ENCODE measurements at regions not wholly inside any gene's neighbourhood (a gene's known extent, or its start where the extent isn't known, plus 50 kb on each side); places are given as distances from the start of the nearest gene placed in this dataset.

GRCh38 chr2:173684896-173685459, 280.2 kb downstream of the SP3 start:
- Histone ChIP-seq H2AK5ac (ENCODE audit: low read depth, low read length) (no peak overlapping the region), H4K20me1 (replicated peaks in 1 of 2; ENCODE audit: control insufficient read depth in 1 of 2, insufficient read depth in 2 of 2, low read length in 2 of 2) (no peaks in the 10 kb centered on the region), H2BK120ac (replicated peaks; ENCODE audit: low read depth, low read length) (no peak overlapping the region), H4K5ac (ENCODE audit: insufficient read length, low read depth, low read length) (no peak overlapping the region), H3K4me1 (replicated peaks in 1 of 4; ENCODE audit: control insufficient read depth in 3 of 4, insufficient read depth in 4 of 4, low read length in 3 of 4) (no peaks in the 10 kb centered on the region), H3K14ac (ENCODE audit: insufficient read length) (no peak overlapping the region), H3K27ac (ENCODE audit: low read depth, low read length) (no peak overlapping the region), H2BK12ac (ENCODE audit: low read depth, low read length) (no peak overlapping the region), H3K4ac (replicated peaks; ENCODE audit: insufficient read length, low read depth, low read length) (no peak overlapping the region), H2BK5ac (ENCODE audit: low read depth, low read length) (no peak overlapping the region), H2BK20ac (ENCODE audit: low read length) (no peak overlapping the region), H3K56ac (replicated peaks; ENCODE audit: insufficient read length, low read depth, low read length) (no peak overlapping the region), H3K79me2 (ENCODE audit: control insufficient read depth in 1 of 2, insufficient read depth in 2 of 2, low read length in 2 of 2) (no peaks in the 10 kb centered on the region), H3K18ac (ENCODE audit: extremely low read depth, low read length) (no peak overlapping the region), H3K9me3 (ENCODE audit: insufficient read depth in 2 of 2, low read depth in 1 of 2, low read length in 1 of 2) (no peaks in the 10 kb centered on the region), H4K91ac (replicated peaks; ENCODE audit: insufficient read length, low read length) (no peak overlapping the region), H3K23ac (ENCODE audit: insufficient read length) (no peak overlapping the region), H3K4me2 (ENCODE audit: insufficient read depth in 1 of 2, low read depth in 2 of 2, low read length in 2 of 2) (no peak overlapping the region), H4K8ac (ENCODE audit: extremely low read depth, insufficient read depth, low read length) (no peak overlapping the region), H3K27me3 (replicated peaks in 1 of 4; ENCODE audit: control insufficient read depth in 3 of 4, extremely low read depth in 1 of 4, insufficient read depth in 3 of 4, low read length in 3 of 4) (no peaks in the 10 kb centered on the region), H3K4me3 (ENCODE audit: extremely low read depth in 1 of 4, insufficient read depth in 2 of 4, low read depth in 3 of 4, low read length in 4 of 4) (no peak overlapping the region), H3K36me3 (ENCODE audit: control insufficient read depth in 2 of 4, insufficient read depth in 4 of 4, low read length in 3 of 4) (no peaks in the 10 kb centered on the region), H3K9ac (replicated peaks in 1 of 4; ENCODE audit: extremely low read depth in 1 of 4, low read depth in 3 of 4, low read length in 3 of 4) (no peak overlapping the region), H3K23me2 (ENCODE audit: low read depth, low read length) (no peaks in the 10 kb centered on the region), H2AFZ (ENCODE audit: low read length) (no peak overlapping the region), H3K79me1 (ENCODE audit: low read depth, low read length) (no peaks in the 10 kb centered on the region), H2BK15ac (ENCODE audit: low read length) (no peak overlapping the region)
- WGBS, 2 experiments (ENCODE audit: extremely low coverage in 1 of 2, insufficient coverage in 1 of 2, insufficient read length in 1 of 2, insufficient replicate concordance in 2 of 2, low coverage in 1 of 2, low lambda C conversion rate in 2 of 2, missing lambda C conversion rate in 1 of 2): 88% methylated on average over 6 of the region's 6 CpGs; no CpG with 5 or more reads in 1 of the 2 experiments
- FAIRE-seq: no peak
- CTCF ChIA-PET (ENCODE audit: partially characterized antibody): no interaction called here
- no peak for DNase-seq (ENCODE audit: low read depth in 1 of 2, low spot score in 2 of 2)
- POLR2A ChIA-PET (ENCODE audit: partially characterized antibody): no interaction called here
- TF ChIP-seq HDAC6 (IDR thresholded peaks at IDR 0.05; ENCODE audit: low read depth, low read length) (no peak), RBBP5 (IDR thresholded peaks at IDR 0.05; ENCODE audit: borderline replicate concordance, low read depth, low read length) (no peak), KDM4A (IDR thresholded peaks at IDR 0.05; ENCODE audit: low read depth, low read length, severe bottlenecking) (no peak), TAF1 (IDR thresholded peaks at IDR 0.05; ENCODE audit: low read depth, low read length) (no peak), NRF1 (IDR thresholded peaks at IDR 0.05; ENCODE audit: low read depth, low read length) (no peak), CTBP2 (IDR thresholded peaks at IDR 0.05; ENCODE audit: borderline replicate concordance, insufficient read depth, insufficient read length, low read length) (no peak), CEBPB (IDR thresholded peaks at IDR 0.05; ENCODE audit: low read depth, low read length) (no peak), SRF (IDR thresholded peaks at IDR 0.05; ENCODE audit: low read depth, low read length) (no peak), YY1 (IDR thresholded peaks at IDR 0.05; ENCODE audit: low read depth, low read length) (no peak), TBP (IDR thresholded peaks at IDR 0.05; ENCODE audit: low read depth, low read length) (no peak), FOSL1 (IDR thresholded peaks at IDR 0.05; ENCODE audit: insufficient read depth, low read depth, low read length) (no peak), EP300 (IDR thresholded peaks at IDR 0.05; ENCODE audit: borderline replicate concordance in 1 of 2, low read depth in 2 of 2, low read length in 2 of 2) (no peak), MAX (IDR thresholded peaks at IDR 0.05) (no peak)
